Stimulated activated CD4-positive, alpha-beta T cell treated with anti-CD3 and anti-CD28 coated beads, Interleukin-2, amount 100 ng/mL, for 24 hours (primary cell): ENCODE measurements at regions not wholly inside any gene's neighbourhood (a gene's known extent, or its start where the extent isn't known, plus 50 kb on each side); places are given as distances from the start of the nearest gene placed in this dataset.
A peak's percentile ranks its signal among the peaks of the same experiment; 100 is the strongest.
"Not testable (repeated sequence)": the region's sequence is repeated elsewhere in the genome, so short reads cannot be mapped to it uniquely, and the experiment has no call there.

Experiments
- DNase-seq, 2 donors: peaks; one replicate each; pipeline ENCODE4 v3.0.0-alpha.2; 2020

GRCh38 chr3:72270072-72270681, 485.2 kb upstream of the PROK2 start:
- no peak for DNase-seq

- no peak for DNase-seq
These were observed 484.5 kb upstream of the PROK2 start for GRCh38 chr3:72269475-72269874.

GRCh38 chr3:72266921-72267524, 482.1 kb upstream of the PROK2 start:
- DNase-seq = not testable (repeated sequence)

GRCh38 chr3:72266016-72266370, 481.0 kb upstream of the PROK2 start:
- no peak for DNase-seq

GRCh38 chr3:72265256-72266015, 480.5 kb upstream of the PROK2 start:
- DNase-seq = no peak

GRCh38 chr3:72263223-72263990, 478.5 kb upstream of the PROK2 start:
- DNase-seq = no peak

GRCh38 chr3:72262736-72263135, 477.8 kb upstream of the PROK2 start:
- DNase-seq = no peak

- no peak for DNase-seq
These were observed 476.9 kb upstream of the PROK2 start for GRCh38 chr3:72261566-72262564.

- no peak for DNase-seq
These were observed 475.6 kb upstream of the PROK2 start for GRCh38 chr3:72260588-72260910.

- DNase-seq = peak in 1 of 2 donors; percentile 22
These were observed 475.0 kb upstream of the PROK2 start for GRCh38 chr3:72259755-72260587.

GRCh38 chr3:72258361-72259141, 473.6 kb upstream of the PROK2 start:
- DNase-seq = no peak

- DNase-seq = no peak
These were observed 472.8 kb upstream of the PROK2 start for GRCh38 chr3:72257738-72258137.

- no peak for DNase-seq
These were observed 472.3 kb upstream of the PROK2 start for GRCh38 chr3:72257203-72257602.

GRCh38 chr3:72256716-72257115, 471.8 kb upstream of the PROK2 start:
- no peak for DNase-seq

GRCh38 chr3:72255791-72256559, 471.0 kb upstream of the PROK2 start:
- DNase-seq = no peak

- no peak for DNase-seq
These were observed 470.2 kb upstream of the PROK2 start for GRCh38 chr3:72255191-72255590.

- no peak for DNase-seq
These were observed 469.5 kb upstream of the PROK2 start for GRCh38 chr3:72254483-72254882.

GRCh38 chr3:72250725-72251124, 465.8 kb upstream of the PROK2 start:
- DNase-seq = no peak

- no peak for DNase-seq
These were observed 463.9 kb upstream of the PROK2 start for GRCh38 chr3:72248869-72249268.

GRCh38 chr3:72248389-72248761, 463.4 kb upstream of the PROK2 start:
- no peak for DNase-seq
